SK-N-SH (cell line): ENCODE measurements at regions not wholly inside any gene's neighbourhood (a gene's known extent, or its start where the extent isn't known, plus 50 kb on each side); places are given as distances from the start of the nearest gene placed in this dataset.

ENCODE experiments used
- CHD2 ChIP-seq: fragments of 150-350 bp; IDR thresholded peaks from 2 replicates; pipeline ENCODE4 v1.6.1; 2018; ENCODE audit warnings: low read length; ENCODE audit not compliant: partially characterized antibody
- EP300 ChIP-seq, 2 experiments: IDR thresholded peaks; 2 replicates each; pipeline versions ENCODE4 v1.4.0 to v1.6.1; 2012; ENCODE audit warnings: borderline replicate concordance in 1 of 2, low read depth in 1 of 2, low read length in 1 of 2
- FOSL2 ChIP-seq: IDR thresholded peaks from 2 replicates; pipeline ENCODE4 v1.4.0; 2012; ENCODE audit warnings: low read depth, mild to moderate bottlenecking, moderate library complexity, borderline replicate concordance
- GATA2 ChIP-seq: sonication (generic); formaldehyde crosslinking; IDR thresholded peaks from 2 replicates; pipeline ENCODE4 v1.5.0; 2020; ENCODE audit warnings: mild to moderate bottlenecking, missing genetic modification reagents
- JUND ChIP-seq: IDR thresholded peaks from 2 replicates; pipeline ENCODE4 v1.4.0; 2012
- NFIC ChIP-seq: IDR thresholded peaks from 2 replicates; pipeline ENCODE4 v1.4.0; 2012; ENCODE audit warnings: borderline replicate concordance
- POLR2AphosphoS5 ChIP-seq: IDR thresholded peaks from 2 replicates; pipeline ENCODE4 v1.6.1; 2012; ENCODE audit warnings: low read depth, low read length
- RFX5 ChIP-seq: IDR thresholded peaks from 2 replicates; pipeline ENCODE4 v1.6.1; 2012; ENCODE audit warnings: mild to moderate bottlenecking, improper control_type of control experiment, low read length
- SIN3A ChIP-seq: IDR thresholded peaks from 2 replicates; pipeline ENCODE4 v1.6.1; 2012; ENCODE audit warnings: low read depth, mild to moderate bottlenecking, low read length, moderate library complexity, borderline replicate concordance
- TAF1 ChIP-seq: IDR thresholded peaks from 2 replicates; pipeline ENCODE4 v1.6.1; 2012; ENCODE audit warnings: low read depth, mild to moderate bottlenecking, low read length, moderate library complexity, borderline replicate concordance
- TEAD4 ChIP-seq: IDR thresholded peaks from 2 replicates; pipeline ENCODE4 v1.4.0; 2012; ENCODE audit warnings: mild to moderate bottlenecking, borderline replicate concordance; ENCODE audit not compliant: insufficient read depth
- YY1 ChIP-seq: IDR thresholded peaks from 2 replicates; pipeline ENCODE4 v1.4.0; 2012; ENCODE audit warnings: low read depth, mild to moderate bottlenecking
- TF ChIP-seq, protein P1 (sequence below): fragments of 200-600 bp; sonication (generic); IDR thresholded peaks from 2 replicates; pipeline ENCODE4 v1.6.1; 2017; ENCODE audit warnings: antibody characterized with exemption, mild to moderate bottlenecking, moderate library complexity
- TF ChIP-seq, protein P2 (sequence below): IDR thresholded peaks from 2 replicates; pipeline ENCODE4 v1.4.0; 2012; ENCODE audit warnings: low read depth

DNA sequence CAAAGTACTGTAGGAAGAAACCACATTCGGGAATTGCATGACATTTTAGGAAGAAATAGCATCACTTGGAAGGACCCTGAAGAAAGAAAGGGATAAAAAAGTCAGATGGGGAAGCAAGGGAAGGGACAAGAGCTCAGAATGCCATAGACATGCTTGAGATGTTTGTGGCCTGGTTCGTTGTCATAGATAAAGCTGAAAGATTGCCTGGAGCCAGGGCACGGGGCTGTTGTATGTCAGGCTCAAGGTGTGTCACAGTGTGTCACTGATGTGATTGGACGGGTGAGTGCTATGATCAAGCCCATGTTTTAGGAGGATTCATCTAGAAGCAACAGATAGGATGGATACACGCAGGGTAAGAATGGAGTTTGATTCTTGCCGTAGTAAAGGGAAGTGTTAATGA, 216.2 kb upstream of the SOX4 start:
- TF ChIP-seq TAF1 (no peak), SIN3A (no peak), POLR2AphosphoS5 (no peak), FOSL2 (no peak), YY1 (no peak), TEAD4 (no peak), NFIC (no peak), JUND (no peak), CHD2 (no peak), RFX5 (no peak), EP300 (IDR thresholded peaks at IDR 0.05; ENCODE audit: borderline replicate concordance in 1 of 2, low read depth in 1 of 2, low read length in 1 of 2) (no peak), GATA2 (no peak)
- TF ChIP-seq, protein P1, sequence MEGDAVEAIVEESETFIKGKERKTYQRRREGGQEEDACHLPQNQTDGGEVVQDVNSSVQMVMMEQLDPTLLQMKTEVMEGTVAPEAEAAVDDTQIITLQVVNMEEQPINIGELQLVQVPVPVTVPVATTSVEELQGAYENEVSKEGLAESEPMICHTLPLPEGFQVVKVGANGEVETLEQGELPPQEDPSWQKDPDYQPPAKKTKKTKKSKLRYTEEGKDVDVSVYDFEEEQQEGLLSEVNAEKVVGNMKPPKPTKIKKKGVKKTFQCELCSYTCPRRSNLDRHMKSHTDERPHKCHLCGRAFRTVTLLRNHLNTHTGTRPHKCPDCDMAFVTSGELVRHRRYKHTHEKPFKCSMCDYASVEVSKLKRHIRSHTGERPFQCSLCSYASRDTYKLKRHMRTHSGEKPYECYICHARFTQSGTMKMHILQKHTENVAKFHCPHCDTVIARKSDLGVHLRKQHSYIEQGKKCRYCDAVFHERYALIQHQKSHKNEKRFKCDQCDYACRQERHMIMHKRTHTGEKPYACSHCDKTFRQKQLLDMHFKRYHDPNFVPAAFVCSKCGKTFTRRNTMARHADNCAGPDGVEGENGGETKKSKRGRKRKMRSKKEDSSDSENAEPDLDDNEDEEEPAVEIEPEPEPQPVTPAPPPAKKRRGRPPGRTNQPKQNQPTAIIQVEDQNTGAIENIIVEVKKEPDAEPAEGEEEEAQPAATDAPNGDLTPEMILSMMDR = no peak
- TF ChIP-seq, protein P2, sequence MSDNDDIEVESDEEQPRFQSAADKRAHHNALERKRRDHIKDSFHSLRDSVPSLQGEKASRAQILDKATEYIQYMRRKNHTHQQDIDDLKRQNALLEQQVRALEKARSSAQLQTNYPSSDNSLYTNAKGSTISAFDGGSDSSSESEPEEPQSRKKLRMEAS = no peak
